ENCODE measurements at regions not wholly inside any gene's neighbourhood (a gene's known extent, or its start where the extent isn't known, plus 50 kb on each side); places are given as distances from the start of the nearest gene placed in this dataset.

- TF ChIP-seq CTCF (IDR thresholded peaks at IDR 0.05) (no peak), USF1 (CRISPR knock-in tag; IDR thresholded peaks at IDR 0.05) (no peak), JUN (CRISPR knock-in tag; IDR thresholded peaks at IDR 0.05) (no peak), RELA (CRISPR knock-in tag; IDR thresholded peaks at IDR 0.05; ENCODE audit: borderline replicate concordance) (no peak), FOXJ3 (CRISPR knock-in tag; IDR thresholded peaks at IDR 0.05; ENCODE audit: borderline replicate concordance) (no peak), PREB (CRISPR knock-in tag; IDR thresholded peaks at IDR 0.05; ENCODE audit: borderline replicate concordance) (no peak), ESRRA (CRISPR knock-in tag; IDR thresholded peaks at IDR 0.05; ENCODE audit: borderline replicate concordance) (no peak), TCF7 (CRISPR knock-in tag; IDR thresholded peaks at IDR 0.05; ENCODE audit: low read depth) (no peak), TEAD4 (CRISPR knock-in tag; IDR thresholded peaks at IDR 0.05) (no peak)
- TF ChIP-seq, protein P1, sequence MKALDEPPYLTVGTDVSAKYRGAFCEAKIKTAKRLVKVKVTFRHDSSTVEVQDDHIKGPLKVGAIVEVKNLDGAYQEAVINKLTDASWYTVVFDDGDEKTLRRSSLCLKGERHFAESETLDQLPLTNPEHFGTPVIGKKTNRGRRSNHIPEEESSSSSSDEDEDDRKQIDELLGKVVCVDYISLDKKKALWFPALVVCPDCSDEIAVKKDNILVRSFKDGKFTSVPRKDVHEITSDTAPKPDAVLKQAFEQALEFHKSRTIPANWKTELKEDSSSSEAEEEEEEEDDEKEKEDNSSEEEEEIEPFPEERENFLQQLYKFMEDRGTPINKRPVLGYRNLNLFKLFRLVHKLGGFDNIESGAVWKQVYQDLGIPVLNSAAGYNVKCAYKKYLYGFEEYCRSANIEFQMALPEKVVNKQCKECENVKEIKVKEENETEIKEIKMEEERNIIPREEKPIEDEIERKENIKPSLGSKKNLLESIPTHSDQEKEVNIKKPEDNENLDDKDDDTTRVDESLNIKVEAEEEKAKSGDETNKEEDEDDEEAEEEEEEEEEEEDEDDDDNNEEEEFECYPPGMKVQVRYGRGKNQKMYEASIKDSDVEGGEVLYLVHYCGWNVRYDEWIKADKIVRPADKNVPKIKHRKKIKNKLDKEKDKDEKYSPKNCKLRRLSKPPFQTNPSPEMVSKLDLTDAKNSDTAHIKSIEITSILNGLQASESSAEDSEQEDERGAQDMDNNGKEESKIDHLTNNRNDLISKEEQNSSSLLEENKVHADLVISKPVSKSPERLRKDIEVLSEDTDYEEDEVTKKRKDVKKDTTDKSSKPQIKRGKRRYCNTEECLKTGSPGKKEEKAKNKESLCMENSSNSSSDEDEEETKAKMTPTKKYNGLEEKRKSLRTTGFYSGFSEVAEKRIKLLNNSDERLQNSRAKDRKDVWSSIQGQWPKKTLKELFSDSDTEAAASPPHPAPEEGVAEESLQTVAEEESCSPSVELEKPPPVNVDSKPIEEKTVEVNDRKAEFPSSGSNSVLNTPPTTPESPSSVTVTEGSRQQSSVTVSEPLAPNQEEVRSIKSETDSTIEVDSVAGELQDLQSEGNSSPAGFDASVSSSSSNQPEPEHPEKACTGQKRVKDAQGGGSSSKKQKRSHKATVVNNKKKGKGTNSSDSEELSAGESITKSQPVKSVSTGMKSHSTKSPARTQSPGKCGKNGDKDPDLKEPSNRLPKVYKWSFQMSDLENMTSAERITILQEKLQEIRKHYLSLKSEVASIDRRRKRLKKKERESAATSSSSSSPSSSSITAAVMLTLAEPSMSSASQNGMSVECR (CRISPR knock-in tag; IDR thresholded peaks at IDR 0.05; ENCODE audit: borderline replicate concordance): no peak
These were observed 142.6 kb upstream of the SPRED2 start for GRCh38 chr2:65574993-65575392.

All from WTC11 (cell line).